H1 (cell line): ENCODE measurements at regions not wholly inside any gene's neighbourhood (a gene's known extent, or its start where the extent isn't known, plus 50 kb on each side); places are given as distances from the start of the nearest gene placed in this dataset.

Source experiments
- CHD1 ChIP-seq: IDR thresholded peaks from 2 replicates; pipeline ENCODE4 v1.6.1; 2012; ENCODE audit warnings: low read depth, low read length, improper control_type of control experiment
- EP300 ChIP-seq, 2 experiments: IDR thresholded peaks; 1 replicate in 1 of 2; 2 replicates in 1 of 2; pipeline ENCODE4 v1.6.1; 2011 to 2012; ENCODE audit warnings: low read depth in 2 of 2, low read length in 2 of 2, mild to moderate bottlenecking in 2 of 2, borderline replicate concordance in 1 of 2, inconsistent platforms in 1 of 2, moderate library complexity in 1 of 2
- POLR2A ChIP-seq, 2 experiments: IDR thresholded peaks; 1 replicate in 1 of 2; 2 replicates in 1 of 2; pipeline ENCODE4 v1.6.1; 2011; ENCODE audit warnings: low read depth in 2 of 2, low read length in 2 of 2, mild to moderate bottlenecking in 2 of 2; ENCODE audit errors: control extremely low read depth in 1 of 2
- RAD21 ChIP-seq, 2 experiments: IDR thresholded peaks in 1 of 2; conservative IDR thresholded peaks in 1 of 2; 2 replicates each; pipeline ENCODE4 v1.6.1; 2011; ENCODE audit warnings: low read depth in 2 of 2, low read length in 2 of 2, improper control_type of control experiment in 1 of 2, inconsistent platforms in 1 of 2, mild to moderate bottlenecking in 1 of 2, moderate library complexity in 1 of 2
- SP2 ChIP-seq: IDR thresholded peaks from 2 replicates; pipeline ENCODE4 v1.6.1; 2012; ENCODE audit warnings: mild to moderate bottlenecking, low read length, inconsistent platforms
- TF ChIP-seq, protein P1 (sequence below), 3 experiments: IDR thresholded peaks; 1 replicate in 2 of 3; 2 replicates in 1 of 3; pipeline versions ENCODE4 v1.5.1 to v1.6.1; 2011; ENCODE audit warnings: low read length in 3 of 3, mild to moderate bottlenecking in 3 of 3, inconsistent platforms in 2 of 3, low read depth in 1 of 3, moderate library complexity in 1 of 3; ENCODE audit not compliant: insufficient read depth in 1 of 3; ENCODE audit errors: control extremely low read depth in 1 of 3

DNA sequence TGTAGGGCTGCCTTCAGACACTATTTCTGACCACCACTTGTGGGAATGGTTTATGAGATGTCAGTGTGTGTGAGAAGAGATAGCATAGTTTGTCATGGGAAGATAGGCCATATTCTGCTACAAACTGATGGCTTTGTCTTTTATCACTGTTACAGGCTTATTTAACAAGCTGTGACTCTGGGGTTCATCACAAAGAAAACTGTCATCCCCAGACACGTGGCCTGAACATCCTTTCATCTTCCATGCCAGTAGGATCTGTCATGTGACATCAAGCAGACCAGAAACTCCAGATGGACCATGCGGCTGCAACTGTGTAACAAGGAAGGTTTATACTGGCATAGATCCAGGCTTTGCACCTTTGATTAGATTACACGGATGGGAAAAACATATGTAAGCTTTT lies 128.6 kb upstream of the KCNH7 start:
- no peak for TF ChIP-seq POLR2A (IDR thresholded peaks at IDR 0.05; ENCODE audit: control extremely low read depth in 1 of 2, low read depth in 2 of 2, low read length in 2 of 2)
- TF ChIP-seq EP300 (IDR thresholded peaks at IDR 0.05; ENCODE audit: borderline replicate concordance in 1 of 2, low read depth in 2 of 2, low read length in 2 of 2): no peak
- TF ChIP-seq, protein P1, sequence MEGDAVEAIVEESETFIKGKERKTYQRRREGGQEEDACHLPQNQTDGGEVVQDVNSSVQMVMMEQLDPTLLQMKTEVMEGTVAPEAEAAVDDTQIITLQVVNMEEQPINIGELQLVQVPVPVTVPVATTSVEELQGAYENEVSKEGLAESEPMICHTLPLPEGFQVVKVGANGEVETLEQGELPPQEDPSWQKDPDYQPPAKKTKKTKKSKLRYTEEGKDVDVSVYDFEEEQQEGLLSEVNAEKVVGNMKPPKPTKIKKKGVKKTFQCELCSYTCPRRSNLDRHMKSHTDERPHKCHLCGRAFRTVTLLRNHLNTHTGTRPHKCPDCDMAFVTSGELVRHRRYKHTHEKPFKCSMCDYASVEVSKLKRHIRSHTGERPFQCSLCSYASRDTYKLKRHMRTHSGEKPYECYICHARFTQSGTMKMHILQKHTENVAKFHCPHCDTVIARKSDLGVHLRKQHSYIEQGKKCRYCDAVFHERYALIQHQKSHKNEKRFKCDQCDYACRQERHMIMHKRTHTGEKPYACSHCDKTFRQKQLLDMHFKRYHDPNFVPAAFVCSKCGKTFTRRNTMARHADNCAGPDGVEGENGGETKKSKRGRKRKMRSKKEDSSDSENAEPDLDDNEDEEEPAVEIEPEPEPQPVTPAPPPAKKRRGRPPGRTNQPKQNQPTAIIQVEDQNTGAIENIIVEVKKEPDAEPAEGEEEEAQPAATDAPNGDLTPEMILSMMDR (IDR thresholded peaks at IDR 0.05; ENCODE audit: control extremely low read depth in 1 of 3, insufficient read depth in 1 of 3, low read depth in 1 of 3, low read length in 3 of 3): no peak
- TF ChIP-seq CHD1: no peak
- no peak for TF ChIP-seq SP2
- no peak for TF ChIP-seq RAD21 (IDR thresholded peaks at IDR 0.05 in 1 of 2, conservative IDR thresholded peaks at IDR 0.05 in 1 of 2; ENCODE audit: low read depth in 2 of 2, low read length in 2 of 2)
